GM12875 (cell line): ENCODE measurements at regions not wholly inside any gene's neighbourhood (a gene's known extent, or its start where the extent isn't known, plus 50 kb on each side); places are given as distances from the start of the nearest gene placed in this dataset.

ENCODE experiments used
- H3K4me3 ChIP-seq: one replicate; pipeline ENCODE4 v1.5.1; 2011; ENCODE audit warnings: low read depth, low read length, control low read depth
- TF ChIP-seq, protein P1 (sequence below): IDR thresholded peaks from 2 replicates; pipeline ENCODE4 v1.5.1; 2011; ENCODE audit warnings: low read depth, mild to moderate bottlenecking, control low read depth, inconsistent platforms, low read length, moderate library complexity, borderline replicate concordance; ENCODE audit not compliant: insufficient read depth

GRCh38 chr11:129702410-129703398 lies 112.9 kb upstream of the TMEM45B start:
- H3K4me3 ChIP-seq = no peak overlapping the region

GRCh38 chr11:129703846-129704245 lies 111.8 kb upstream of the TMEM45B start:
- TF ChIP-seq, protein P1, sequence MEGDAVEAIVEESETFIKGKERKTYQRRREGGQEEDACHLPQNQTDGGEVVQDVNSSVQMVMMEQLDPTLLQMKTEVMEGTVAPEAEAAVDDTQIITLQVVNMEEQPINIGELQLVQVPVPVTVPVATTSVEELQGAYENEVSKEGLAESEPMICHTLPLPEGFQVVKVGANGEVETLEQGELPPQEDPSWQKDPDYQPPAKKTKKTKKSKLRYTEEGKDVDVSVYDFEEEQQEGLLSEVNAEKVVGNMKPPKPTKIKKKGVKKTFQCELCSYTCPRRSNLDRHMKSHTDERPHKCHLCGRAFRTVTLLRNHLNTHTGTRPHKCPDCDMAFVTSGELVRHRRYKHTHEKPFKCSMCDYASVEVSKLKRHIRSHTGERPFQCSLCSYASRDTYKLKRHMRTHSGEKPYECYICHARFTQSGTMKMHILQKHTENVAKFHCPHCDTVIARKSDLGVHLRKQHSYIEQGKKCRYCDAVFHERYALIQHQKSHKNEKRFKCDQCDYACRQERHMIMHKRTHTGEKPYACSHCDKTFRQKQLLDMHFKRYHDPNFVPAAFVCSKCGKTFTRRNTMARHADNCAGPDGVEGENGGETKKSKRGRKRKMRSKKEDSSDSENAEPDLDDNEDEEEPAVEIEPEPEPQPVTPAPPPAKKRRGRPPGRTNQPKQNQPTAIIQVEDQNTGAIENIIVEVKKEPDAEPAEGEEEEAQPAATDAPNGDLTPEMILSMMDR = no peak
- no peak overlapping the region for H3K4me3 ChIP-seq

More at GRCh38 chr11:129702410-129703398, 112.9 kb upstream of the TMEM45B start:
- TF ChIP-seq, protein P1 = no peak

DNA sequence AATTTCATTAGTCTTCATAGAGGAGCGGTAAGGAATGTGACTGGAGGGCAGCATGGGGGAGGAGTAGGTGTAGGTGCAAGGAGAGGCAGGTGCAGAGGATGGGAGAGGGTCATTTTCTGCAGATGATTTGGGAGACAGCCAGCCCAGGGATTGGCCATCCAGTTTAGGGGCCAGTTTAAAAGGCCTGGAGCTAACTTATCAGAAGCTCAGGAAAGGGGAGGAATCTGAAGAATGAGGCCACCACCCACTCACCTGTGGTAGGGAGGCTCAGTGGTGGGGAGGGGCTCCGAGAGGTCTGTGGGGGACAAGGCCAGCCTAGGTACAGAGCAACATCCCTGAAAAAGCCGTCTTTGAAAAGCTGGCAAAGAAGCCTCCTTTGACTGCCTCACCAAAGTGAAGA lies 110.8 kb upstream of the TMEM45B start:
- H3K4me3 ChIP-seq = no peak overlapping the region
- TF ChIP-seq, protein P1 = no peak

DNA sequence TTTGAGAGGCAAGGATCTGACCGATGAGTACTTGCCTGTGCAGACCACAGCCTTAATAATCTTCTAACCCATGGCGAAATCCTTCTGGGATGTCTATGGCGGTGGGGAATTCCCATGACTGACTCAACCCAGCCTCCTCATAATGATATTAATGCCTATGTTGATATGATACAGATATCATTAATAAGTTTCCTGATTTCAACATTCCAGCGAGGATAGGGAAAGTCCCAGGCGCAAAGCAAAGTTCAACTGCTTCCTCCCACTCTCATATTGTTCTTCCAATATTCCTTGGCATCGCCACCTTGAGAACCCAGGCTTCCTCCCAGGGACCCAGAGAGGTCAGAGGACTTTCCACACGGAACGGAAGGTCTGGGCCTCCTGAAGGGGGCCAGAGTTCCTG lies 110.3 kb upstream of the TMEM45B start:
- TF ChIP-seq, protein P1 = no peak
- H3K4me3 ChIP-seq = no peak overlapping the region

GRCh38 chr11:129705933-129706332 lies 109.7 kb upstream of the TMEM45B start:
- TF ChIP-seq, protein P1 = no peak
- no peak overlapping the region for H3K4me3 ChIP-seq

GRCh38 chr11:129709801-129710398 lies 105.7 kb upstream of the TMEM45B start:
- no peak overlapping the region for H3K4me3 ChIP-seq
- TF ChIP-seq, protein P1 = no peak
